HEK293 (cell line): ENCODE measurements at regions not wholly inside any gene's neighbourhood (a gene's known extent, or its start where the extent isn't known, plus 50 kb on each side); places are given as distances from the start of the nearest gene placed in this dataset.

ENCODE experiments used
- CTCF ChIA-PET: fragments of 350-600 bp; formaldehyde crosslinking; extraction: SDS; loops from one replicate; lab custom pipeline; 2021; ENCODE audit warnings: antibody characterized with exemption; lab: Yijun Ruan, JAX
- POLR2A ChIA-PET: fragments of 300-600 bp; formaldehyde crosslinking; extraction: SDS; loops from one replicate; lab custom pipeline; 2020; ENCODE audit warnings: antibody characterized with exemption, inconsistent platforms; lab: Yijun Ruan, JAX
- H3K27ac ChIP-seq: fragments of 200-500 bp; sonication (Bioruptor generic); 2 replicates; pipeline ENCODE4 v1.5.1; 2014; ENCODE audit warnings: low read depth, low read length, control low read depth, inconsistent platforms; ENCODE audit errors: extremely low read depth
- H3K36me3 ChIP-seq, 2 experiments: fragments of 200-500 bp in 1 of 2; sonication (Bioruptor generic) in 1 of 2; 1 replicate in 1 of 2; 2 replicates in 1 of 2; pipeline ENCODE4 v1.5.1; 2014 to 2017; ENCODE audit warnings: inconsistent platforms in 2 of 2, low read length in 2 of 2; ENCODE audit not compliant: control insufficient read depth in 2 of 2, insufficient read depth in 1 of 2
- H3K4me1 ChIP-seq: fragments of 200-500 bp; sonication (Bioruptor generic); 2 replicates; pipeline ENCODE4 v1.5.1; 2014; ENCODE audit warnings: mild to moderate bottlenecking, low read length, inconsistent platforms; ENCODE audit not compliant: control insufficient read depth, insufficient read depth
- H3K4me3 ChIP-seq: 2 replicates; pipeline ENCODE4 v1.5.1; 2011; ENCODE audit warnings: low read depth, mild to moderate bottlenecking, control low read depth, low read length, moderate library complexity
- H3K9me3 ChIP-seq: fragments of 200-500 bp; sonication (Bioruptor generic); 2 replicates; pipeline ENCODE4 v1.5.1; 2014; ENCODE audit warnings: low read depth, low read length, inconsistent platforms; ENCODE audit not compliant: control insufficient read depth, insufficient read depth
- ELK4 ChIP-seq: IDR thresholded peaks from 2 replicates; pipeline ENCODE4 v1.6.1; 2011; ENCODE audit warnings: mild to moderate bottlenecking, low read depth, low read length, borderline replicate concordance
- GLIS1 ChIP-seq: fragments of 450-650 bp; formaldehyde crosslinking; IDR thresholded peaks from 2 replicates; pipeline ENCODE4 v1.5.1; 2016; ENCODE audit warnings: missing biosample characterization, missing genetic modification characterization
- HOXC10 ChIP-seq: sonication (generic); formaldehyde crosslinking; IDR thresholded peaks from 2 replicates; pipeline ENCODE4 v1.8.1; 2023; ENCODE audit warnings: mild to moderate bottlenecking, missing genetic modification reagents
- KLF10 ChIP-seq: fragments of 450-650 bp; IDR thresholded peaks from 2 replicates; pipeline ENCODE4 v1.5.1; 2018; ENCODE audit warnings: missing biosample characterization, mild to moderate bottlenecking, missing genetic modification characterization
- KLF9 ChIP-seq: fragments of 450-650 bp; formaldehyde crosslinking; IDR thresholded peaks from 2 replicates; pipeline ENCODE4 v1.5.1; 2016; ENCODE audit warnings: missing biosample characterization, missing genetic modification characterization, low read depth
- SALL2 ChIP-seq: fragments of 450-650 bp; formaldehyde crosslinking; IDR thresholded peaks from 2 replicates; pipeline ENCODE4 v1.5.0; 2017; ENCODE audit warnings: missing biosample characterization, mild to moderate bottlenecking, missing genetic modification characterization, borderline replicate concordance
- TSHZ1 ChIP-seq: fragments of 450-650 bp; formaldehyde crosslinking; IDR thresholded peaks from 2 replicates; pipeline ENCODE4 v1.5.1; 2016; ENCODE audit warnings: missing biosample characterization, missing genetic modification characterization, borderline replicate concordance
- ZFP37 ChIP-seq: fragments of 450-650 bp; formaldehyde crosslinking; IDR thresholded peaks from 2 replicates; pipeline ENCODE4 v1.5.1; 2016; ENCODE audit warnings: missing biosample characterization, missing genetic modification characterization
- ZNF184 ChIP-seq: fragments of 450-650 bp; IDR thresholded peaks from 2 replicates; pipeline ENCODE4 v1.5.1; 2018; ENCODE audit warnings: missing biosample characterization, mild to moderate bottlenecking, missing genetic modification characterization
- ZNF221 ChIP-seq: fragments of 450-650 bp; formaldehyde crosslinking; IDR thresholded peaks from 2 replicates; pipeline ENCODE4 v1.5.1; 2017; ENCODE audit warnings: missing biosample characterization, missing genetic modification characterization, borderline replicate concordance
- ZNF362 ChIP-seq: fragments of 450-650 bp; formaldehyde crosslinking; IDR thresholded peaks from 2 replicates; pipeline ENCODE4 v1.5.1; 2016; ENCODE audit warnings: missing biosample characterization, missing genetic modification characterization
- ZNF501 ChIP-seq: fragments of 450-650 bp; formaldehyde crosslinking; IDR thresholded peaks from 2 replicates; pipeline ENCODE4 v1.5.1; 2016; ENCODE audit warnings: missing biosample characterization, missing genetic modification characterization
- ZNF548 ChIP-seq: fragments of 450-650 bp; formaldehyde crosslinking; IDR thresholded peaks from 2 replicates; pipeline ENCODE4 v1.5.1; 2016; ENCODE audit warnings: missing biosample characterization, missing genetic modification characterization
- ZNF610 ChIP-seq: fragments of 450-650 bp; formaldehyde crosslinking; IDR thresholded peaks from 2 replicates; pipeline ENCODE4 v1.5.1; 2016; ENCODE audit warnings: missing biosample characterization, missing genetic modification characterization, borderline replicate concordance
- ZNF621 ChIP-seq: fragments of 450-650 bp; formaldehyde crosslinking; IDR thresholded peaks from 2 replicates; pipeline ENCODE4 v1.5.1; 2017; ENCODE audit warnings: missing biosample characterization, missing genetic modification characterization
- ZNF629 ChIP-seq: fragments of 450-650 bp; formaldehyde crosslinking; IDR thresholded peaks from 2 replicates; pipeline ENCODE4 v1.5.1; 2017; ENCODE audit warnings: missing biosample characterization, missing genetic modification characterization
- ZNF664 ChIP-seq: fragments of 450-650 bp; formaldehyde crosslinking; IDR thresholded peaks from 2 replicates; pipeline ENCODE4 v1.5.1; 2016; ENCODE audit warnings: missing biosample characterization, missing genetic modification characterization
- ZNF670 ChIP-seq: fragments of 450-650 bp; formaldehyde crosslinking; IDR thresholded peaks from 2 replicates; pipeline ENCODE4 v1.5.1; 2016; ENCODE audit warnings: missing biosample characterization, missing genetic modification characterization, low read depth
- ZNF747 ChIP-seq: fragments of 450-650 bp; formaldehyde crosslinking; IDR thresholded peaks from 2 replicates; pipeline ENCODE4 v1.5.1; 2016; ENCODE audit warnings: missing biosample characterization, missing genetic modification characterization
- ZNF768 ChIP-seq: fragments of 450-650 bp; formaldehyde crosslinking; IDR thresholded peaks from 2 replicates; pipeline ENCODE4 v1.5.1; 2018; ENCODE audit warnings: missing biosample characterization, mild to moderate bottlenecking, missing genetic modification characterization
- ZNF837 ChIP-seq: fragments of 450-650 bp; formaldehyde crosslinking; IDR thresholded peaks from 2 replicates; pipeline ENCODE4 v1.5.1; 2016; ENCODE audit warnings: missing biosample characterization, missing genetic modification characterization
- ZSCAN4 ChIP-seq: fragments of 450-650 bp; formaldehyde crosslinking; IDR thresholded peaks from 2 replicates; pipeline ENCODE4 v1.5.1; 2017; ENCODE audit warnings: missing biosample characterization, missing genetic modification characterization
- TF ChIP-seq, protein P1 (sequence below): fragments of 450-650 bp; formaldehyde crosslinking; IDR thresholded peaks from 2 replicates; pipeline ENCODE4 v1.5.1; 2016; ENCODE audit warnings: missing biosample characterization, missing genetic modification characterization

- no peak for TF ChIP-seq ELK4
These were observed 293.0 kb downstream of the ADGB start (continued) for GRCh38 chr6:146891615-146892265.

DNA sequence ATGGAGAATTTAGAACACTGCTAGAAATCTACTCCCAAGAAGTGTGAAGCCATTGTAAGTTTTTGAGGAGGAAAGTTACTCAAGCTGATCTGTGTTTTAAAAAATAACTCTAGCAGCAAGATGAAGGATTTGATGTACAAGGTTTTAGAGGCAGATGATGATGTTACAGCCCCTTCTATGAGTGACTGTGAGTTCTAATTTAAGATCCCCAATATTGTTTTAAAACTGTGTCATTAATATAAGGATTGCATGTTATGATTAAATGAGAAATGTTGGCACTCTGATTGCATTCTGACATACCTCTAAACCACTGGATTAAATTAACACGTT is 293.5 kb downstream of the ADGB start:
- Histone ChIP-seq H3K27ac (no peak overlapping the region), H3K4me1 (no peaks in the 10 kb centered on the region), H3K4me3 (no peak overlapping the region), H3K36me3 (no peaks in the 10 kb centered on the region), H3K9me3 (no peaks in the 10 kb centered on the region)
- POLR2A ChIA-PET: no interaction called here
- TF ChIP-seq, protein P1, sequence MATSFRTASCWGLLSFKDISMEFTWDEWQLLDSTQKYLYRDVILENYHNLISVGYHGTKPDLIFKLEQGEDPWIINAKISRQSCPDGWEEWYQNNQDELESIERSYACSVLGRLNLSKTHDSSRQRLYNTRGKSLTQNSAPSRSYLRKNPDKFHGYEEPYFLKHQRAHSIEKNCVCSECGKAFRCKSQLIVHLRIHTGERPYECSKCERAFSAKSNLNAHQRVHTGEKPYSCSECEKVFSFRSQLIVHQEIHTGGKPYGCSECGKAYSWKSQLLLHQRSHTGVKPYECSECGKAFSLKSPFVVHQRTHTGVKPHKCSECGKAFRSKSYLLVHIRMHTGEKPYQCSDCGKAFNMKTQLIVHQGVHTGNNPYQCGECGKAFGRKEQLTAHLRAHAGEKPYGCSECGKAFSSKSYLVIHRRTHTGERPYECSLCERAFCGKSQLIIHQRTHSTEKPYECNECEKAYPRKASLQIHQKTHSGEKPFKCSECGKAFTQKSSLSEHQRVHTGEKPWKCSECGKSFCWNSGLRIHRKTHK (tag by site-specific recombination): no peak
- TF ChIP-seq ZNF837 (tag by site-specific recombination) (no peak), ZNF768 (tag by site-specific recombination) (no peak), KLF9 (tag by site-specific recombination) (no peak), SALL2 (no peak), TSHZ1 (tag by site-specific recombination) (no peak), ZSCAN4 (no peak), ZNF184 (tag by site-specific recombination) (no peak), ZNF664 (no peak), KLF10 (tag by site-specific recombination) (no peak), HOXC10 (no peak)
- CTCF ChIA-PET: interaction anchor here (3.7 kb wide), 1 partner anchor 10 kb away, joined by 16 read pairs; no protein-coding TSS in a partner anchor

DNA sequence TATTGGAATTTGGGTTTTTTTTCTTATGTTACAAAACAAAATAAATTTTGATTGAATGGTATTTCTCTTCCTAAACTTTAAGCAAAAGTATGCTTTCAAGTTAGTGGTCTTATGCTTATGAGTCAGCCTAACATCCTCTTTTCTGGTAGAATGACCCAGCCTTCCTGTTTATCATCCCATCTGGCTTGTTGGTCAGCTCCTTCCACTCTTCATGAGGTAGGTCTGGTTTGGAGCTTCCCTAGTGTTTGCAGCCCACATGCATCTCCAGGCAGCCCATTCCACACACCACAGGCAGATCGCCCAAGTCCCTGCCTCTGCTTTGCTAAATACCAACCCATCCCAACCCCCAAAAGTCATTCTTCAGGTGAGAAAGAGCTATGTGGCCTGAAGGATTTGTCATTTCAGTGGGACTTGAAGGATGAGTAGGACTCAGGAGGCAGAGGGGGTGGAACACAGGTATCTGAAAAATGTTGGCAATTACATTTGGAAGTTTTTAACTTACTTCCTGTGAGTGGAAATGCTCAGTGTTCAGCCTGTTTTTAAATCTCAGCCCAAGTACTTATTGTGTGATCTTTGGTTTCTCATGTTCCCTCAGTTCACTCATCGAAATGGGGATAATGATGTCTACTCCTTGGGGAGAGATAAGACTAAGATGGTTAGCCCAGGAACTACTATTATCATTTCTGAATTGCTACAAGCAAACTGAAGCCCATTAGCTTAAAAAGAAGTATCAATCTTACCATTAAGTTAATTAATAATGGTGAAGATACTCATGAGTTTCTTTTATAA is 294.0 kb downstream of the ADGB start:
- TF ChIP-seq ZNF747 (tag by site-specific recombination) (no peak), ZNF629 (tag by site-specific recombination) (no peak), ZNF621 (no peak), ZNF548 (tag by site-specific recombination) (no peak), ZNF362 (no peak), GLIS1 (tag by site-specific recombination) (no peak), ZNF670 (tag by site-specific recombination) (no peak), ZNF221 (tag by site-specific recombination) (no peak), ZNF501 (tag by site-specific recombination) (no peak), ZFP37 (tag by site-specific recombination) (no peak), ZNF610 (tag by site-specific recombination) (no peak)
- ChIA-PET POLR2A (no interaction called here), CTCF (interaction anchor here (3.7 kb wide), 1 partner anchor 9 kb away, joined by 16 read pairs; no protein-coding TSS in a partner anchor)
- no peak overlapping the region for H3K27ac ChIP-seq
- H3K4me3 ChIP-seq: no peak overlapping the region
- no peaks in the 10 kb centered on the region for H3K4me1 ChIP-seq
- no peaks in the 10 kb centered on the region for H3K9me3 ChIP-seq
- no peaks in the 10 kb centered on the region for H3K36me3 ChIP-seq
